Right cardiac atrium (tissue), 5 donors: ENCODE measurements at regions not wholly inside any gene's neighbourhood (a gene's known extent, or its start where the extent isn't known, plus 50 kb on each side); places are given as distances from the start of the nearest gene placed in this dataset.

Source experiments
- ATAC-seq, 2 donors: fragments of 200-7000 bp; cut with Tn5 transposase; one replicate each; pipeline versions ENCODE4 v1.8.0 to v1.9.1; 2020; ENCODE audit warnings: moderate library complexity in 2 of 2, mild to moderate bottlenecking in 1 of 2
- DNase-seq, 3 donors: peaks; one replicate each; pipeline ENCODE4 v3.0.0-alpha.2; 2020
- H3K27ac ChIP-seq: one replicate; pipeline ENCODE4 v1.5.1; 2013; ENCODE audit warnings: mild to moderate bottlenecking, low read length, control low read depth, moderate library complexity
- H3K27me3 ChIP-seq: one replicate; pipeline ENCODE4 v1.6.1; 2013; ENCODE audit not compliant: control insufficient read depth, insufficient read depth
- H3K4me1 ChIP-seq: one replicate; pipeline ENCODE4 v1.6.1; 2013; ENCODE audit warnings: low read length; ENCODE audit not compliant: control insufficient read depth, insufficient read depth
- H3K4me3 ChIP-seq: one replicate; pipeline ENCODE4 v1.5.1; 2013; ENCODE audit warnings: low read length, control low read depth
- H3K9me3 ChIP-seq: one replicate; pipeline ENCODE4 v1.6.1; 2013; ENCODE audit warnings: low read length; ENCODE audit not compliant: control insufficient read depth
- WGBS: extraction: QIAGEN DNeasy Blood & Tissue Kit; methylation state at CpG from one replicate; pipeline ENCODE4 v1.1.7; 2013; 5-methylcytosine and 5-hydroxymethylcytosine counted together
- intact Hi-C, 4 donors: fragments of 100-400 bp; cut with DNase I; formaldehyde crosslinking; loops; one replicate each; pipeline versions ENCODE4 v1.11.0 to v1.14.0; 2022 to 2023
- donor health status: healthy with polysubstance abuse.
- donor health status: DM: no; HTN: yes; CAD: no.
- donor health status: DM: no; HTN: no; CAD: no.
- donor health status: DM: no; HTN: yes; CAD: no; lungs with severe emphysema.
- donor health status: DM: yes; HTN: yes; CAD: no.

DNA sequence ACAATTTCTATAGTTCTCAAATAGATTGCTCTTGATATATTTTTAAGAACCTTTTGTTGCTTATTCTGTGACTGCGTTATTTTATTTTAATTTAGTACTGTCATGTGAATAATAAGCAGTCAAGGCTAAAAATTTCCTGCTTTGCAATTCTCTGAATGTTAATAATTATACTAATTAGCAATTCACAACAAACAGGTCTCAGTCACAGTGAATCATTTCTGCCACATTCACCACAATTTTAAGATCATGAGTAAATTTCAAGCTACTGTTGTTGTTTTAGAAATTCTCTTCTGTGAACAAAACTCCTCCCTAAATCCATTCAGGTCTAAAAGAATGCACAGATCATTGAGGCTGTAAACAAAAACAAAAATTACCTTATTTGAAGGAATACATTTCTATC lies 339.6 kb upstream of the DPYD start:
- intact Hi-C loops = no loop called here
- no peaks in the 10 kb centered on the region for H3K27me3 ChIP-seq
- no peaks in the 10 kb centered on the region for H3K9me3 ChIP-seq
- H3K27ac ChIP-seq = no peak overlapping the region
- H3K4me3 ChIP-seq = no peak overlapping the region
- WGBS = 89% methylated on average over 1 of the region's 1 CpG
- ATAC-seq (no peak), DNase-seq (no peak)
- no peaks in the 10 kb centered on the region for H3K4me1 ChIP-seq

DNA sequence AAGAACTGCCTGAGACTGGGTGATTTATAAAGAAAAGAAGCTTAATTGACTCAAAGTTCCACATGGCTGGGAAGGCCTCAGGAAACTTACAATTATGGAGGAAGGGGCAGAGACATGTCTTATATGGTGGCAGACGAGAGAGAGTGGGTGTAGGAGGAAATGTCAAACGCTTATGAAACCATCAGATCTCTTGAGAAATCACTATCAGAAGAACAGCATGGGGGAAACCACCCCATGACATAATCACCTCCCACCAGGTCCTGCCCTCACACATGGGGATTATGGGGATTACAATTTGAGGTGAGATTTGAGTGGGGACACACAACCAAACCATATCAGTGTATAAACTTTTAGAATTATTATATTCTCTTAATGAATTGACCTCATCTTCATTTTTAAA lies 335.9 kb upstream of the DPYD start:
- no peak for ATAC-seq
- H3K9me3 ChIP-seq = no peaks in the 10 kb centered on the region
- H3K27me3 ChIP-seq = no peaks in the 10 kb centered on the region
- intact Hi-C loops = no loop called here
- H3K27ac ChIP-seq = no peak overlapping the region
- DNase-seq = no peak
- H3K4me1 ChIP-seq = no peaks in the 10 kb centered on the region
- WGBS = 48% methylated on average over 2 of the region's 2 CpGs
- H3K4me3 ChIP-seq = no peak overlapping the region

DNA sequence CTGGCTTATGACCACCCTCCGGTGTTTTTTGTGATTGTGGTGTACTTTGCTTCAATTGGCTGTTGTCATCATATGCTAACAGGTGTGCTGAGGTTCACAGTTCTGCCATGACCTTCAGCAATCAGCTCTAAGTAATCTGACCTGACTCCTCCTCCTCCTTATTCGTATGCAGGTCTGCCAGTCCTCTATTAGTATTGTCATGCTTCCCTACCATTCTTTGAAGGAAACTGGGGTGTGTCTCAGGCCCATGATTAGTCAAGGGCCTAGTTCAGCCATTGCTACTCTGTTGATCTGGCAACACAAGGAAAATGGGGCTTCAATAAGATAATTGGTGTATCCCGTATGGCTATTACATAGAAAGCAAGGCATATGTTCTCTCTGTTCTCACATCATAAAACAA lies 332.3 kb upstream of the DPYD start:
- no peak for ATAC-seq
- no peak overlapping the region for H3K27ac ChIP-seq
- H3K27me3 ChIP-seq = no peaks in the 10 kb centered on the region
- DNase-seq = no peak
- 77% methylated on average over 3 of the region's 3 CpGs for WGBS
- no peaks in the 10 kb centered on the region for H3K4me1 ChIP-seq
- intact Hi-C loops = no loop called here
- H3K4me3 ChIP-seq = no peak overlapping the region
- H3K9me3 ChIP-seq = no peaks in the 10 kb centered on the region

DNA sequence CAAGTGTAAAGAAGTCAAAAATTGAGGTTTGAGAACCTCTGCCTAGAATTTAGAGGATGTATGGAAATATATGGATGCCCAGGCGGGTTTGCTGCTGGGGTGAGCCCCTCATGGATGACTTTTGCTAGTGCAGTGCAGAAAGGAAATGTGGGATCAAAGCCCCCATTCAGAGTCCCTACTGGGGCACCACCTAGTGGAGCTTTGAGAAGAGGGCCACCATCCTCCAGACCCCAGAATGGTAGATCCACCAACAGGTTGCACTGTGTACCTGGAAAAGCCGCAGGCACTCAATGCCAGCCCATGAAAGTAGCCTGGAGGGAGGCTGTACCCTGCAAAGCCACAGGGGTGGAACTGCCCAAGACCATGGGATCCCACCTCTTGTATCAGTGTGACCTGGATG lies 330.7 kb upstream of the DPYD start:
- H3K9me3 ChIP-seq = no peaks in the 10 kb centered on the region
- no peak overlapping the region for H3K4me3 ChIP-seq
- no peak overlapping the region for H3K27ac ChIP-seq
- DNase-seq = no peak
- 85% methylated on average over 2 of the region's 2 CpGs for WGBS
- H3K27me3 ChIP-seq = no peaks in the 10 kb centered on the region
- intact Hi-C loops = no loop called here
- no peak for ATAC-seq
- H3K4me1 ChIP-seq = no peaks in the 10 kb centered on the region

DNA sequence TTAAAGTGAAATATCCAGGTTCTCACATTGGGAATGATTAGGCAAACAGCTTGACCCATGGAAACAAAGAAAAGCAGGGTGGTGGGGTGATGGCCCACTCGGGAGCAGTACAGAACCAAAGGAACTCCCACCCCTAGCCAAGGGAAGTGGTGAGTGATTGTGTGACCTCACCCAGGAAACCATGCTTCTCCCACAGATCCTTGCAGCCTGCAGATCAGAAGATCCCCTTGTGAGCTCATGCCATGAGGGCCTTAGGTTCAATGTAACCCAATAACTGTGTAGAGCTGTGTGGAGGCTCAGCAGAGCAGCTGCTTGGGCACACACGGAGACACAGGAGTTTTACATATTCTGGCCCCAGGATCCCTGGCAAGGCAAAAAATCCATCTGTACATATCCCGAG lies 311.8 kb upstream of the DPYD start:
- WGBS = 65% methylated on average over 3 of the region's 3 CpGs
- intact Hi-C loops = no loop called here
- Histone ChIP-seq H3K4me3 (no peak overlapping the region), H3K27me3 (no peaks in the 10 kb centered on the region), H3K27ac (no peak overlapping the region), H3K9me3 (peaks cover 3% of the 10 kb centered on the region), H3K4me1 (no peaks in the 10 kb centered on the region)
- DNase-seq (no peak), ATAC-seq (no peak)

DNA sequence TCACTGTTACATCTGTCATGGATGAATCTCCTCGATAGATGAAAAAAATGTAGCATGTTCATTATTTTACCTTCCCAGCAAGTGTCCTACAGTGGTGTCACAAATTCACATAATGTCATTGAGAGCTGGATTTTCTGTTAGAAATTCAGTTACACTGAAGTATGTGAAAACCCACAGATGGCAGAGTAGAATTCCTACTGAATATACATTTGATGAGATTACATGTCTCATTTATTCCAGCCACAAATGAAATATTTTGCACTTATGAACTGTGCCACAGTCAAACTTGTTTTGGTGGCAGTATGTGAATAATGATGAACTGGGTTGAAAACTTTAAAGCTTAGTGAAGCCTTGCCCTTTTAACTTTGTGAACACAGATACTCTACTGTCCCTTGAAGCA lies 301.9 kb upstream of the DPYD start:
- ATAC-seq = no peak
- H3K27me3 ChIP-seq = no peaks in the 10 kb centered on the region
- intact Hi-C loops = no loop called here

DNA sequence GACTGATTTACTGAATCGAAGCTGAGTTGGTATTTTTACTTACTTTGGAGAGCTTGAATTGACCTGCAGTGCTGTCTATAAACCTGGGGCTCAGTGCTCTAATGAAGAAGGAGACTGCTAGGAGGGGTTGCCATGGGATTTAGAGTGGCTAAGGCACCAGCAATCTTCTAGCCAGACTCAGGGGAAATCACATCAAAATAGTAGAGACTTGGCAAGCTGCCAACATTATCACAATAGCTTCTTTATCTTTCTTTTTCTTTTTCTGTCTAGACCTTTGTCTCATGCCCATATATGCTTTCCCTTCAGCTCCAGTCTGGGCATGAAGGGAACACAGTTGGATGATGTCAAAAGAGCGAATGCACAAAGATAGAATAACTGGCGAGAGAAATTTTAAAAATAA lies 301.1 kb upstream of the DPYD start:
- intact Hi-C loops = no loop called here
- Histone ChIP-seq H3K4me1 (no peaks in the 10 kb centered on the region), H3K27me3 (no peaks in the 10 kb centered on the region), H3K27ac (no peak overlapping the region), H3K9me3 (no peaks in the 10 kb centered on the region), H3K4me3 (no peak overlapping the region)
- ATAC-seq = no peak
- DNase-seq = no peak
- 65% methylated on average over 3 of the region's 3 CpGs for WGBS

More for the DNA sequence above, 301.9 kb upstream of the DPYD start:
- H3K9me3 ChIP-seq = no peaks in the 10 kb centered on the region
- H3K4me3 ChIP-seq = no peak overlapping the region
- DNase-seq = no peak
- no peaks in the 10 kb centered on the region for H3K4me1 ChIP-seq
- WGBS = 85% methylated on average over 1 of the region's 1 CpG
- no peak overlapping the region for H3K27ac ChIP-seq

DNA sequence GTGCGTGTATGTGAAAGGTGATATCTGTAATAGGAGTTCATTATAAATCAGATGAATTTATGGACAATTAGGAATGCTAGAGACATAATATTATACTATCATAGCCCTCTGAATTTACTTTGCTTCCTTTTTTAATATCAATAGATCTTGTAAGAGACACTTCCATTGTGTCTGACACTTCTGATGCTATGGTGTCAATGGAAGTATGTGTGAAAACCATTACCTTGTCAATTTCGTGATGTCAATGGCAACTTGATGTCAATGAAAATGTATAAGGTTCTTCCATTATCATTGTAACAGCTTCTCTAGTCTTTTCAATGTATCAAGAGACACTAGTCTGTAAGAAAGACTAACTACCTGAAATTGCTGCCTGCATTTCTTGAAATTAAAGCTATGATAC lies 296.8 kb upstream of the DPYD start:
- 54% methylated on average over 2 of the region's 2 CpGs for WGBS
- no peak for DNase-seq
- Histone ChIP-seq H3K9me3 (no peaks in the 10 kb centered on the region), H3K4me1 (no peaks in the 10 kb centered on the region), H3K4me3 (no peak overlapping the region), H3K27me3 (no peaks in the 10 kb centered on the region), H3K27ac (no peak overlapping the region)
- intact Hi-C loops = no loop called here
- no peak for ATAC-seq

DNA sequence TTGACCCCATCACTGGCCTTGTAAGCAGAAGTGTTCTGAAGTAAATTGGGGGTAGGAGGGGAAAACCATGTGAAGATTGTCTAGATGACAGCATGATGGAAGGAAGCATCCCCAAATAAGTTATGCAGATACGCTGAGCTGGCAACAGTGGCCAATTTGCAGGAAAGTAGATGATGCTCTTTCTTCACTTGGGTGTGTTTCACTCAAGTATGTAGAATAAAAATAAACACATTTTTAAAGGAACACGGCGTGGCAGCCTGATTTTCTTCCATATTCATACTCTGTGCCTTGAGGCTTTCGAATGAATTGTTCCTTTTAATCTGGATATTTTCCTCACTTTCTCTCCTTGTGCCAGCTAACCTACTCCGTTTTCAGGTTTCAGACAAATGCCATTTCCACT lies 295.5 kb upstream of the DPYD start:
- DNase-seq (no peak), ATAC-seq (no peak)
- H3K27me3 ChIP-seq = no peaks in the 10 kb centered on the region
- H3K9me3 ChIP-seq = no peaks in the 10 kb centered on the region
- intact Hi-C loops = no loop called here
- WGBS = 76% methylated on average over 5 of the region's 5 CpGs
- H3K4me1 ChIP-seq = no peaks in the 10 kb centered on the region
- H3K27ac ChIP-seq = no peak overlapping the region
- no peak overlapping the region for H3K4me3 ChIP-seq

DNA sequence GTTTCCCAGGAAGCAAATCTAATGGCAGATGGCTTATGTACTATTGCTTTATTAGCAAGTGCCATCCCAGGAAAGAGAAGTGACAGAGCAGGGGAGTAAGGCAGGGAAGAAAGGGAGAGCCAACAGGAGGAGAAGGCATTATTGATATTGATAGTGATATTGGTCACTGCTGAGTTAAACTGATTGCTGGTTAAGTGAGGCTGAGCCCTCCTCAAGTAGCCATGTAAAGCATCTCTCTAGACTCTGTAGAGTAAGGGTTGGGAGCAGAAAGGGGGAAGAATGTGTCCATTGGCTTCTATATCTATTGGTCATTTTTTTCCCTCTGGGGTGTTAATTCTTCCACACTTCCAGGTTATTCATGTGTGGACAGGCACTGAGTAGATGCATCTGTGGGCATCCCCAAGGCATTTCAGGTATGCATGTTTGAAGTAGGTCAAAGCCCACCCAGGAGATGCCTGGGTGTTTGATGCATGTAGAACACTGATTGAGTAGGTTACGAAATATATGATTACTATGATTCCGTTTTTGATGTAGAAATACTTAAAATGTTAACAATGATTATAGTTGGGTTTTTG lies 290.5 kb upstream of the DPYD start:
- ATAC-seq (no peak), DNase-seq (no peak)
- Histone ChIP-seq H3K9me3 (no peaks in the 10 kb centered on the region), H3K4me3 (no peak overlapping the region), H3K27ac (no peak overlapping the region), H3K4me1 (no peaks in the 10 kb centered on the region), H3K27me3 (no peaks in the 10 kb centered on the region)
- WGBS = 82% methylated on average over 2 of the region's 2 CpGs
- intact Hi-C loops = no loop called here

DNA sequence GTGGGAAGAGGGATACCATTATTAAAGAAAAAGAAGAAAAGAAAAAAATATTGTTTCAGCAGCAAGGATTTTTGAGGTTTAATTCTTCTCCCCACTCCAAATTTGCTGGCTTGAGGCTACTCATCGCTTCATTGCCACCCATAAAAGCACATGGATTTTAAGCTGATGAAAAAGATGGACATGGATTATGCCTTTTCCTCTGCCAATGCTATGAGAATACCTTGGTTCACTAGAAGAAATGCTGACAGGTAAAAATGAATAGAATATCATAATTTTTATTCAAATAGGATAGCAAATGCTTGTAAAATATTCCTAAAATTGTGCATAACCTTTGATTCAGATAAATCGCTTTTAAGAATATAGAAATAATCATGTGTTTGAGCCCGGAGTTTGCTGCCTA lies 289.7 kb upstream of the DPYD start:
- H3K27ac ChIP-seq = no peak overlapping the region
- no peak overlapping the region for H3K4me3 ChIP-seq
- no peaks in the 10 kb centered on the region for H3K9me3 ChIP-seq
- no peak for DNase-seq
- intact Hi-C loops = no loop called here
- no peaks in the 10 kb centered on the region for H3K27me3 ChIP-seq
- WGBS = 92% methylated on average over 3 of the region's 3 CpGs
- no peaks in the 10 kb centered on the region for H3K4me1 ChIP-seq
- no peak for ATAC-seq

DNA sequence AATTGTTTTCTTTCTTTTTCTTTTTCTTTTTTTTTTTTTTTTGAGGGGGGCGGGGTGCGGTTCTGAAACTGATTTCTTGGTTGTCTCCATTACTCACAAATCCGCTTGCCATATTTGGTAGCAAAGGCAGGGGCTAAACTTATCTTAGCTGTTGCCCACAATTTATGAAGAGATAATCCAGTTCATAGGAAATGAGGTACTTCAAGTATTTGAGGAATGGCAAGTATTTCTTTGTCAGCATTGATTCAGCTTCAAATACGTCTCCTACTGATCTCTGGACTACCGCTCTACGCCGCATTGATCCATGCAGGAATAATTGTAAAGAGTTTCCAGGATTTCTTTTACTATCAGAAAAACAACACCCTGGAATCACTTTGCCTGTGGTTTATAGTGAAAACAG lies 289.2 kb upstream of the DPYD start:
- Histone ChIP-seq H3K4me1 (no peaks in the 10 kb centered on the region), H3K27me3 (no peaks in the 10 kb centered on the region), H3K4me3 (no peak overlapping the region), H3K27ac (no peak overlapping the region), H3K9me3 (no peaks in the 10 kb centered on the region)
- DNase-seq = no peak
- no peak for ATAC-seq
- 41% methylated on average over 7 of the region's 7 CpGs for WGBS
- intact Hi-C loops = no loop called here
